Neural cell (in vitro differentiated cells): ENCODE measurements at regions not wholly inside any gene's neighbourhood (a gene's known extent, or its start where the extent isn't known, plus 50 kb on each side); places are given as distances from the start of the nearest gene placed in this dataset.

ENCODE experiments used
- H2AFZ ChIP-seq: fragments of 200-600, 300-800 bp; sonication (generic), shearing (Covaris generic); 2 replicates; pipeline ENCODE4 v1.6.0; 2014; ENCODE audit warnings: low read depth, mild to moderate bottlenecking, antibody characterized with exemption, low read length, moderate library complexity
- H3F3A ChIP-seq: fragments of 200-600 bp; shearing (Covaris generic); 2 replicates; pipeline ENCODE4 v1.6.1; 2016; ENCODE audit warnings: mild to moderate bottlenecking, moderate library complexity, mixed read lengths, antibody characterized with exemption, low read length; ENCODE audit not compliant: insufficient read depth, poor library complexity, severe bottlenecking
- H3K27ac ChIP-seq: fragments of 200-600, 300-800 bp; sonication (generic), shearing (Covaris generic); 2 replicates; pipeline ENCODE4 v1.5.1; 2014; ENCODE audit warnings: mild to moderate bottlenecking, low read length, moderate library complexity
- H3K27me3 ChIP-seq: fragments of 300-800, 200-600 bp; sonication (generic), shearing (Covaris generic); 2 replicates; pipeline ENCODE4 v1.6.0; 2014; ENCODE audit warnings: mild to moderate bottlenecking, low read depth, low read length, moderate library complexity; ENCODE audit not compliant: insufficient read depth
- H3K36me3 ChIP-seq: fragments of 300-800, 200-600 bp; sonication (generic), shearing (Covaris generic); 2 replicates; pipeline ENCODE4 v1.5.1; 2014; ENCODE audit warnings: mild to moderate bottlenecking, antibody characterized with exemption, low read length, moderate library complexity; ENCODE audit not compliant: insufficient read depth
- H3K4me2 ChIP-seq: fragments of 300-800, 200-600 bp; sonication (generic), shearing (Covaris generic); 2 replicates; pipeline ENCODE4 v1.6.0; 2014; ENCODE audit warnings: mild to moderate bottlenecking, low read length
- H3K4me3 ChIP-seq: fragments of 300-800, 200-600 bp; sonication (generic), shearing (Covaris generic); 2 replicates; pipeline ENCODE4 v1.5.1; 2014; ENCODE audit warnings: mild to moderate bottlenecking, low read length, moderate library complexity
- H3K79me2 ChIP-seq: fragments of 200-600 bp; shearing (Covaris generic); replicated peaks from 2 replicates; pipeline ENCODE4 v1.6.0; 2014; ENCODE audit warnings: mild to moderate bottlenecking, low read length, moderate library complexity; ENCODE audit not compliant: insufficient read depth
- H3K9ac ChIP-seq: fragments of 300-800, 200-600 bp; sonication (generic), shearing (Covaris generic); 2 replicates; pipeline ENCODE4 v1.6.1; 2016; ENCODE audit warnings: mild to moderate bottlenecking, low read length, mixed read lengths
- H3K9me2 ChIP-seq: fragments of 200-600 bp; shearing (Covaris generic); 2 replicates; pipeline ENCODE4 v1.6.1; 2016; ENCODE audit warnings: mild to moderate bottlenecking, low read length, mixed read lengths; ENCODE audit not compliant: insufficient read depth
- H3K9me3 ChIP-seq: fragments of 200-600, 300-800 bp; sonication (generic), shearing (Covaris generic); 2 replicates; pipeline ENCODE4 v1.6.1; 2016; ENCODE audit warnings: mild to moderate bottlenecking, mixed run types, low read length, moderate library complexity, mixed read lengths
- H4K20me1 ChIP-seq: fragments of 200-600 bp; shearing (Covaris generic); 2 replicates; pipeline ENCODE4 v1.6.1; 2016; ENCODE audit warnings: mild to moderate bottlenecking, mixed run types; ENCODE audit not compliant: insufficient read depth
- EP300 ChIP-seq: fragments of 450-650 bp; conservative IDR thresholded peaks from 2 replicates; pipeline ENCODE4 v1.6.1; 2014; ENCODE audit warnings: antibody characterized with exemption, mild to moderate bottlenecking, moderate library complexity; ENCODE audit not compliant: poor library complexity, severe bottlenecking
- EZH2 ChIP-seq: fragments of 200-600, 300-800 bp; shearing (Covaris generic), sonication (generic); IDR thresholded peaks from 2 replicates; pipeline ENCODE4 v1.6.1; 2014; ENCODE audit warnings: antibody characterized with exemption, low read length, borderline replicate concordance, mild to moderate bottlenecking; ENCODE audit not compliant: insufficient read depth, poor library complexity, severe bottlenecking
- MXI1 ChIP-seq: fragments of 450-650 bp; conservative IDR thresholded peaks from 2 replicates; pipeline ENCODE4 v1.6.1; 2014; ENCODE audit warnings: antibody characterized with exemption, mild to moderate bottlenecking; ENCODE audit not compliant: poor library complexity, severe bottlenecking
- RAD21 ChIP-seq: fragments of 450-650 bp; conservative IDR thresholded peaks from 2 replicates; pipeline ENCODE4 v1.6.1; 2014; ENCODE audit warnings: antibody characterized with exemption, mild to moderate bottlenecking, moderate library complexity
- REST ChIP-seq: IDR thresholded peaks from 2 replicates; pipeline ENCODE4 v1.6.1; 2012; ENCODE audit warnings: borderline replicate concordance
- SMC3 ChIP-seq: fragments of 450-650 bp; conservative IDR thresholded peaks from 2 replicates; pipeline ENCODE4 v1.6.1; 2014; ENCODE audit warnings: antibody characterized with exemption, mild to moderate bottlenecking, moderate library complexity; ENCODE audit not compliant: poor library complexity
- TAF1 ChIP-seq: IDR thresholded peaks from 2 replicates; pipeline ENCODE4 v1.6.1; 2012; ENCODE audit warnings: low read depth
- TF ChIP-seq, protein P1 (sequence below): fragments of 450-650 bp; IDR thresholded peaks from 2 replicates; pipeline ENCODE4 v1.5.1; 2014; ENCODE audit warnings: antibody characterized with exemption, mild to moderate bottlenecking, moderate library complexity; ENCODE audit not compliant: poor library complexity, severe bottlenecking

GRCh38 chr14:43161477-43161876, 1345.6 kb downstream of the FSCB start:
- Histone ChIP-seq H3K79me2 (no peaks in the 10 kb centered on the region), H2AFZ (no peak overlapping the region), H4K20me1 (no peaks in the 10 kb centered on the region), H3F3A (no peaks in the 10 kb centered on the region), H3K9ac (no peak overlapping the region), H3K9me3 (no peaks in the 10 kb centered on the region), H3K36me3 (no peaks in the 10 kb centered on the region), H3K4me3 (no peak overlapping the region), H3K27ac (no peak overlapping the region), H3K27me3 (no peaks in the 10 kb centered on the region), H3K4me2 (no peak overlapping the region), H3K9me2 (no peaks in the 10 kb centered on the region)
- TF ChIP-seq, protein P1, sequence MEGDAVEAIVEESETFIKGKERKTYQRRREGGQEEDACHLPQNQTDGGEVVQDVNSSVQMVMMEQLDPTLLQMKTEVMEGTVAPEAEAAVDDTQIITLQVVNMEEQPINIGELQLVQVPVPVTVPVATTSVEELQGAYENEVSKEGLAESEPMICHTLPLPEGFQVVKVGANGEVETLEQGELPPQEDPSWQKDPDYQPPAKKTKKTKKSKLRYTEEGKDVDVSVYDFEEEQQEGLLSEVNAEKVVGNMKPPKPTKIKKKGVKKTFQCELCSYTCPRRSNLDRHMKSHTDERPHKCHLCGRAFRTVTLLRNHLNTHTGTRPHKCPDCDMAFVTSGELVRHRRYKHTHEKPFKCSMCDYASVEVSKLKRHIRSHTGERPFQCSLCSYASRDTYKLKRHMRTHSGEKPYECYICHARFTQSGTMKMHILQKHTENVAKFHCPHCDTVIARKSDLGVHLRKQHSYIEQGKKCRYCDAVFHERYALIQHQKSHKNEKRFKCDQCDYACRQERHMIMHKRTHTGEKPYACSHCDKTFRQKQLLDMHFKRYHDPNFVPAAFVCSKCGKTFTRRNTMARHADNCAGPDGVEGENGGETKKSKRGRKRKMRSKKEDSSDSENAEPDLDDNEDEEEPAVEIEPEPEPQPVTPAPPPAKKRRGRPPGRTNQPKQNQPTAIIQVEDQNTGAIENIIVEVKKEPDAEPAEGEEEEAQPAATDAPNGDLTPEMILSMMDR = no peak
- TF ChIP-seq MXI1 (no peak), EZH2 (no peak), TAF1 (no peak), REST (no peak), EP300 (no peak), RAD21 (no peak)

- H3K79me2 ChIP-seq = no peaks in the 10 kb centered on the region
Observed at GRCh38 chr14:43157661-43158060, 1349.4 kb downstream of the FSCB start.

More at GRCh38 chr14:43157661-43158060, 1349.4 kb downstream of the FSCB start:
- H3K9ac ChIP-seq = no peak overlapping the region
- no peak overlapping the region for H3K4me3 ChIP-seq
- no peak overlapping the region for H2AFZ ChIP-seq
- H3K9me3 ChIP-seq = no peaks in the 10 kb centered on the region
- H3K27ac ChIP-seq = no peak overlapping the region
- TF ChIP-seq RAD21 = no peak
- no peak for TF ChIP-seq EZH2
- TF ChIP-seq SMC3 = no peak
- no peak for TF ChIP-seq TAF1
- no peak for TF ChIP-seq REST
- TF ChIP-seq MXI1 = no peak
- TF ChIP-seq, protein P1 = no peak
- no peaks in the 10 kb centered on the region for H3F3A ChIP-seq
- H3K36me3 ChIP-seq = no peaks in the 10 kb centered on the region
- H3K9me2 ChIP-seq = no peaks in the 10 kb centered on the region
- no peaks in the 10 kb centered on the region for H3K27me3 ChIP-seq
- no peak overlapping the region for H3K4me2 ChIP-seq
- no peaks in the 10 kb centered on the region for H4K20me1 ChIP-seq
